Activated naive CD4-positive, alpha-beta T cell treated with anti-CD3 and anti-CD28 coated beads for 36 hours (primary cell): ENCODE measurements at regions not wholly inside any gene's neighbourhood (a gene's known extent, or its start where the extent isn't known, plus 50 kb on each side); places are given as distances from the start of the nearest gene placed in this dataset.

Experiments
- CTCF ChIA-PET: fragments of 350-600 bp; sonication (Branson Sonifier 250); formaldehyde crosslinking; loops from one replicate; lab custom pipeline; 2021; ENCODE audit warnings: antibody characterized with exemption; lab: Charles Lee
- DNase-seq: peaks from one replicate; pipeline ENCODE4 v3.0.0-alpha.2; 2020
- H3K27ac Mint-ChIP-seq: one replicate; pipeline ENCODE4 v1.8.0; 2021; ENCODE audit warnings: mild to moderate bottlenecking, mixed read lengths
- H3K27me3 Mint-ChIP-seq: one replicate; pipeline ENCODE4 v1.8.0; 2021; ENCODE audit warnings: low read depth, mixed read lengths
- H3K36me3 Mint-ChIP-seq: one replicate; pipeline ENCODE4 v1.8.0; 2021; ENCODE audit warnings: low read depth, mixed read lengths
- H3K4me1 Mint-ChIP-seq: one replicate; pipeline ENCODE4 v1.8.0; 2021; ENCODE audit warnings: low read depth, mixed read lengths
- H3K4me3 Mint-ChIP-seq: one replicate; pipeline ENCODE4 v1.8.0; 2021; ENCODE audit warnings: mild to moderate bottlenecking, moderate library complexity, mixed read lengths
- H3K9me3 Mint-ChIP-seq: one replicate; pipeline ENCODE4 v1.8.0; 2021; ENCODE audit warnings: mixed read lengths
- intact Hi-C: fragments of 100-400 bp; cut with micrococcal nuclease; formaldehyde crosslinking; loops from one replicate; pipeline ENCODE4 v1.15.1; 2023

GRCh38 chr20:48069596-48069995 lies 284.3 kb upstream of the SULF2 start:
- no peak for DNase-seq
- Mint-ChIP-seq H3K4me3 (no peak overlapping the region), H3K27ac (no peak overlapping the region), H3K4me1 (no peaks in the 10 kb centered on the region), H3K36me3 (no peaks in the 10 kb centered on the region), H3K9me3 (no peaks in the 10 kb centered on the region), H3K27me3 (no peaks in the 10 kb centered on the region)
- intact Hi-C loops: no loop called here
- CTCF ChIA-PET: no interaction called here

- DNase-seq: no peak
- no peaks in the 10 kb centered on the region for H3K36me3 Mint-ChIP-seq
These were observed 281.6 kb upstream of the SULF2 start for GRCh38 chr20:48066851-48067250.

GRCh38 chr20:48066246-48066645 lies 281.0 kb upstream of the SULF2 start:
- no peak overlapping the region for H3K4me3 Mint-ChIP-seq
- no peaks in the 10 kb centered on the region for H3K9me3 Mint-ChIP-seq
- no peaks in the 10 kb centered on the region for H3K27me3 Mint-ChIP-seq
- H3K36me3 Mint-ChIP-seq: no peaks in the 10 kb centered on the region
- CTCF ChIA-PET: no interaction called here
- DNase-seq: no peak
- H3K27ac Mint-ChIP-seq: no peak overlapping the region
- intact Hi-C loops: no loop called here
- H3K4me1 Mint-ChIP-seq: no peaks in the 10 kb centered on the region

More at GRCh38 chr20:48066851-48067250, 281.6 kb upstream of the SULF2 start:
- intact Hi-C loops: no loop called here
- H3K4me1 Mint-ChIP-seq: no peaks in the 10 kb centered on the region
- no peaks in the 10 kb centered on the region for H3K27me3 Mint-ChIP-seq
- CTCF ChIA-PET: no interaction called here
- no peaks in the 10 kb centered on the region for H3K9me3 Mint-ChIP-seq
- no peak overlapping the region for H3K27ac Mint-ChIP-seq
- no peak overlapping the region for H3K4me3 Mint-ChIP-seq

GRCh38 chr20:48065833-48066232 lies 280.6 kb upstream of the SULF2 start:
- CTCF ChIA-PET: no interaction called here
- Mint-ChIP-seq H3K4me3 (no peak overlapping the region), H3K4me1 (no peaks in the 10 kb centered on the region), H3K36me3 (no peaks in the 10 kb centered on the region), H3K9me3 (no peaks in the 10 kb centered on the region), H3K27ac (no peak overlapping the region), H3K27me3 (no peaks in the 10 kb centered on the region)
- DNase-seq: no peak
- intact Hi-C loops: no loop called here

- no peaks in the 10 kb centered on the region for H3K27me3 Mint-ChIP-seq
- H3K9me3 Mint-ChIP-seq: no peaks in the 10 kb centered on the region
- no peak overlapping the region for H3K4me3 Mint-ChIP-seq
- no peak for DNase-seq
- H3K27ac Mint-ChIP-seq: no peak overlapping the region
- CTCF ChIA-PET: no interaction called here
- H3K36me3 Mint-ChIP-seq: no peaks in the 10 kb centered on the region
- no peaks in the 10 kb centered on the region for H3K4me1 Mint-ChIP-seq
- intact Hi-C loops: no loop called here
These were observed 279.6 kb upstream of the SULF2 start for GRCh38 chr20:48064929-48065328.

- Mint-ChIP-seq H3K4me3 (no peak overlapping the region), H3K27me3 (peaks cover 2% of the 10 kb centered on the region), H3K27ac (no peak overlapping the region), H3K36me3 (no peaks in the 10 kb centered on the region), H3K4me1 (no peaks in the 10 kb centered on the region), H3K9me3 (no peaks in the 10 kb centered on the region)
- intact Hi-C loops: no loop called here
- no peak for DNase-seq
- CTCF ChIA-PET: no interaction called here
These were observed 275.8 kb upstream of the SULF2 start for GRCh38 chr20:48060841-48061720.

- H3K27ac Mint-ChIP-seq: no peak overlapping the region
- CTCF ChIA-PET: no interaction called here
These were observed 273.6 kb upstream of the SULF2 start for GRCh38 chr20:48058611-48059559.

GRCh38 chr20:48057739-48058138 lies 272.5 kb upstream of the SULF2 start:
- Mint-ChIP-seq H3K4me1 (no peaks in the 10 kb centered on the region), H3K27me3 (peaks cover 7% of the 10 kb centered on the region), H3K27ac (no peak overlapping the region), H3K9me3 (no peaks in the 10 kb centered on the region), H3K36me3 (no peaks in the 10 kb centered on the region), H3K4me3 (no peak overlapping the region)
- CTCF ChIA-PET: no interaction called here
- no peak for DNase-seq
- intact Hi-C loops: no loop called here

More at GRCh38 chr20:48058611-48059559, 273.6 kb upstream of the SULF2 start:
- Mint-ChIP-seq H3K36me3 (no peaks in the 10 kb centered on the region), H3K27me3 (peaks cover 7% of the 10 kb centered on the region), H3K4me1 (no peaks in the 10 kb centered on the region), H3K9me3 (no peaks in the 10 kb centered on the region), H3K4me3 (no peak overlapping the region)
- DNase-seq: no peak
- intact Hi-C loops: no loop called here

GRCh38 chr20:48057251-48057650 lies 272.0 kb upstream of the SULF2 start:
- Mint-ChIP-seq H3K27me3 (peaks cover 7% of the 10 kb centered on the region), H3K36me3 (no peaks in the 10 kb centered on the region), H3K4me3 (no peak overlapping the region), H3K4me1 (no peaks in the 10 kb centered on the region), H3K9me3 (no peaks in the 10 kb centered on the region), H3K27ac (no peak overlapping the region)
- CTCF ChIA-PET: no interaction called here
- intact Hi-C loops: no loop called here
- DNase-seq: no peak

GRCh38 chr20:48056218-48056617 lies 270.9 kb upstream of the SULF2 start:
- intact Hi-C loops: no loop called here
- no peaks in the 10 kb centered on the region for H3K9me3 Mint-ChIP-seq
- H3K27me3 Mint-ChIP-seq: peaks cover 7% of the 10 kb centered on the region
- no peak overlapping the region for H3K27ac Mint-ChIP-seq
- no peak overlapping the region for H3K4me3 Mint-ChIP-seq
- no peak for DNase-seq
- H3K4me1 Mint-ChIP-seq: no peaks in the 10 kb centered on the region
- CTCF ChIA-PET: no interaction called here
- no peaks in the 10 kb centered on the region for H3K36me3 Mint-ChIP-seq

- Mint-ChIP-seq H3K4me3 (no peak overlapping the region), H3K27ac (no peak overlapping the region), H3K27me3 (peaks cover 7% of the 10 kb centered on the region), H3K4me1 (no peaks in the 10 kb centered on the region), H3K9me3 (no peaks in the 10 kb centered on the region), H3K36me3 (no peaks in the 10 kb centered on the region)
- CTCF ChIA-PET: no interaction called here
- DNase-seq: no peak
- intact Hi-C loops: no loop called here
These were observed 268.8 kb upstream of the SULF2 start for GRCh38 chr20:48054051-48054450.

GRCh38 chr20:48052475-48052835 lies 267.2 kb upstream of the SULF2 start:
- Mint-ChIP-seq H3K36me3 (no peaks in the 10 kb centered on the region), H3K4me3 (no peak overlapping the region), H3K9me3 (no peaks in the 10 kb centered on the region), H3K4me1 (no peaks in the 10 kb centered on the region), H3K27ac (no peak overlapping the region), H3K27me3 (peaks cover 7% of the 10 kb centered on the region)
- no peak for DNase-seq
- intact Hi-C loops: no loop called here
- CTCF ChIA-PET: no interaction called here
